PFSK-1 (cell line): ENCODE measurements at regions not wholly inside any gene's neighbourhood (a gene's known extent, or its start where the extent isn't known, plus 50 kb on each side); places are given as distances from the start of the nearest gene placed in this dataset.

Experiments
- FOXP2 ChIP-seq: optimal IDR thresholded peaks from 2 replicates; pipeline ENCODE3; 2011; ENCODE audit warnings: borderline replicate concordance, control low read depth, inconsistent platforms; ENCODE audit not compliant: insufficient read depth; ENCODE audit errors: extremely low read length, extremely low read depth
- SIN3A ChIP-seq: IDR thresholded peaks from 2 replicates; pipeline ENCODE4 v1.6.1; 2012; ENCODE audit warnings: mild to moderate bottlenecking, low read length, moderate library complexity, borderline replicate concordance; ENCODE audit not compliant: insufficient read depth
- TAF1 ChIP-seq: IDR thresholded peaks from 2 replicates; pipeline ENCODE4 v1.6.1; 2012; ENCODE audit warnings: low read length, control low read depth, borderline replicate concordance; ENCODE audit not compliant: insufficient read depth

- TF ChIP-seq TAF1 (no peak), SIN3A (no peak), FOXP2 (no peak)
Observed at GRCh38 chr4:163738521-163738920, 244.0 kb downstream of the TMA16 start.
